ENCODE measurements at regions not wholly inside any gene's neighbourhood (a gene's known extent, or its start where the extent isn't known, plus 50 kb on each side); places are given as distances from the start of the nearest gene placed in this dataset.

DNA sequence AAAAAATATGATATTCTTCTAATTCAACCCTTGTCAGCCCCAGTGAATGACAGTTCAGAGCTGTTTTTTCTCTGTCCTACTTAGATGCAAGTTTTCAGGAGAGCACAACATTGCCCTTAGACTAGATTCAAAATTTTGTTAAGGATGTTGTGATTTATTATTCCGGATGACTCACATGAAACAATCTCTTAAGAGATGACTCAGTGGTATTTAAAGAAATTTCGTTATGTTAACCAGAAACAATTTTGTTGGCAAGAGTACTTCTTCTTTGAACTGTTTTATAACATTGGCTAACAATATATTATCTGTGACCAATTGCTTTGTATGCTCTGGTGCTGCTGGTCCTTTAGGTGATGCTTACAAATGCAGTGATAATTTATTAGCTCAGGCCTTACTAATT, 132.0 kb downstream of the IZUMO3 start:
- TF ChIP-seq, protein P1, sequence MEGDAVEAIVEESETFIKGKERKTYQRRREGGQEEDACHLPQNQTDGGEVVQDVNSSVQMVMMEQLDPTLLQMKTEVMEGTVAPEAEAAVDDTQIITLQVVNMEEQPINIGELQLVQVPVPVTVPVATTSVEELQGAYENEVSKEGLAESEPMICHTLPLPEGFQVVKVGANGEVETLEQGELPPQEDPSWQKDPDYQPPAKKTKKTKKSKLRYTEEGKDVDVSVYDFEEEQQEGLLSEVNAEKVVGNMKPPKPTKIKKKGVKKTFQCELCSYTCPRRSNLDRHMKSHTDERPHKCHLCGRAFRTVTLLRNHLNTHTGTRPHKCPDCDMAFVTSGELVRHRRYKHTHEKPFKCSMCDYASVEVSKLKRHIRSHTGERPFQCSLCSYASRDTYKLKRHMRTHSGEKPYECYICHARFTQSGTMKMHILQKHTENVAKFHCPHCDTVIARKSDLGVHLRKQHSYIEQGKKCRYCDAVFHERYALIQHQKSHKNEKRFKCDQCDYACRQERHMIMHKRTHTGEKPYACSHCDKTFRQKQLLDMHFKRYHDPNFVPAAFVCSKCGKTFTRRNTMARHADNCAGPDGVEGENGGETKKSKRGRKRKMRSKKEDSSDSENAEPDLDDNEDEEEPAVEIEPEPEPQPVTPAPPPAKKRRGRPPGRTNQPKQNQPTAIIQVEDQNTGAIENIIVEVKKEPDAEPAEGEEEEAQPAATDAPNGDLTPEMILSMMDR (IDR thresholded peaks at IDR 0.05), result no peak
- TF ChIP-seq POLR2A (IDR thresholded peaks at IDR 0.05), result no peak

Measured in esophagus squamous epithelium (tissue), 4 donors.